ENCODE measurements at regions not wholly inside any gene's neighbourhood (a gene's known extent, or its start where the extent isn't known, plus 50 kb on each side); places are given as distances from the start of the nearest gene placed in this dataset.

GRCh38 chr10:33979195-33979594 is 644.7 kb upstream of the NRP1 start:
- WGBS, 2 donors, result 87 to 89% methylated on average over 6 of the region's 6 CpGs
- TF ChIP-seq CTCF (IDR thresholded peaks at IDR 0.05) (no peak), POLR2A (IDR thresholded peaks at IDR 0.05) (no peak)
- intact Hi-C loops (cut with DNase I; ENCODE audit: low total_unique reads), result no loop called here
- DNase-seq (ENCODE audit: low spot score in 2 of 2), result no peak
- no peak overlapping the region for H3K4me3 ChIP-seq (ENCODE audit: low read depth, poor library complexity, severe bottlenecking)

GRCh38 chr10:33975481-33975880 is 641.0 kb upstream of the NRP1 start:
- intact Hi-C loops (cut with DNase I; ENCODE audit: low total_unique reads), result no loop called here
- WGBS, 2 donors, result 51 to 60% methylated on average over 3 of the region's 3 CpGs
- no peak for TF ChIP-seq POLR2A (IDR thresholded peaks at IDR 0.05)
- no peak for TF ChIP-seq CTCF (IDR thresholded peaks at IDR 0.05)
- no peak for DNase-seq (ENCODE audit: low spot score in 2 of 2)
- H3K4me3 ChIP-seq (ENCODE audit: low read depth, poor library complexity, severe bottlenecking), result no peak overlapping the region

- TF ChIP-seq CTCF (IDR thresholded peaks at IDR 0.05) (no peak), POLR2A (IDR thresholded peaks at IDR 0.05) (no peak)
Measured at GRCh38 chr10:33974976-33975478, 640.6 kb upstream of the NRP1 start.

GRCh38 chr10:33968983-33969382 is 634.5 kb upstream of the NRP1 start:
- intact Hi-C loops (cut with DNase I; ENCODE audit: low total_unique reads), result no loop called here
- WGBS, 2 donors, result 96% methylated on average over 1 of the region's 1 CpG
- no peak for DNase-seq (ENCODE audit: low spot score in 2 of 2)
- TF ChIP-seq CTCF (IDR thresholded peaks at IDR 0.05) (no peak), POLR2A (IDR thresholded peaks at IDR 0.05) (no peak)
- H3K4me3 ChIP-seq (ENCODE audit: low read depth, poor library complexity, severe bottlenecking), result no peak overlapping the region

More at GRCh38 chr10:33974976-33975478, 640.6 kb upstream of the NRP1 start:
- 46 to 47% methylated on average over 4 of the region's 4 CpGs for WGBS, 2 donors
- no peak overlapping the region for H3K4me3 ChIP-seq (ENCODE audit: low read depth, poor library complexity, severe bottlenecking)
- DNase-seq (ENCODE audit: low spot score in 2 of 2), result no peak
- intact Hi-C loops (cut with DNase I; ENCODE audit: low total_unique reads), result no loop called here

GRCh38 chr10:33967606-33968120 is 633.2 kb upstream of the NRP1 start:
- TF ChIP-seq POLR2A (IDR thresholded peaks at IDR 0.05) (no peak), CTCF (IDR thresholded peaks at IDR 0.05) (no peak)
- no peak for DNase-seq (ENCODE audit: low spot score in 2 of 2)
- 62 to 69% methylated on average over 5 of the region's 5 CpGs for WGBS, 2 donors
- intact Hi-C loops (cut with DNase I; ENCODE audit: low total_unique reads), result no loop called here
- H3K4me3 ChIP-seq (ENCODE audit: low read depth, poor library complexity, severe bottlenecking), result no peak overlapping the region

- no peak for DNase-seq (ENCODE audit: low spot score in 2 of 2)
- H3K4me3 ChIP-seq (ENCODE audit: low read depth, poor library complexity, severe bottlenecking), result no peak overlapping the region
- intact Hi-C loops (cut with DNase I; ENCODE audit: low total_unique reads), result no loop called here
- WGBS, 2 donors, result 92 to 93% methylated on average over 4 of the region's 4 CpGs
- TF ChIP-seq POLR2A (IDR thresholded peaks at IDR 0.05), result no peak
- no peak for TF ChIP-seq CTCF (IDR thresholded peaks at IDR 0.05)
Measured at GRCh38 chr10:33966946-33967345, 632.5 kb upstream of the NRP1 start.
